GM10266 (cell line): ENCODE measurements at regions not wholly inside any gene's neighbourhood (a gene's known extent, or its start where the extent isn't known, plus 50 kb on each side); places are given as distances from the start of the nearest gene placed in this dataset.

Experiments used
- DNase-seq: peaks from one replicate; pipeline ENCODE4 v3.0.0; 2012; ENCODE audit errors: extremely low spot score
- TF ChIP-seq, protein P1 (sequence below): IDR thresholded peaks from 2 replicates; pipeline ENCODE4 v1.5.1; 2012; ENCODE audit warnings: mild to moderate bottlenecking, low read depth; ENCODE audit not compliant: control insufficient read depth, insufficient read depth; ENCODE audit errors: missing control alignments

DNA sequence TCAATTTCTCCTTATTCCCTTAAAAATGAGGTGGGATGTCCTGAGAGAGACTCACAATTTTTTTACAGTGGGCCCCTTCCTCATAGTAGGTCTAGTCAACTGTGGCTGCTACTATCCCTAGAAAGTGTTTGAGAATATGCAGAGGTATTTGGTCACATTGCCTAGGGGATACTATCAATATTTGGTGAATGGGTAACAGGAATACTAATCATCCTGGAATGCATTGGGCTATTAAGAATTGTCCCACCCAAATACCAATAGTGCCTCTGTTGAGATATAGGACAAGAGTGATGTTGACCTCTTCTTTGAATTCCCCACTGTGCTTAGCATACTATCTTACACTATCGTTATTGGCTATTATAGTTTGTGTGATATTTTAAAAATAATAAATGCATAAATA, 389.4 kb downstream of the DIPK2A start:
- DNase-seq = no peak
- TF ChIP-seq, protein P1, sequence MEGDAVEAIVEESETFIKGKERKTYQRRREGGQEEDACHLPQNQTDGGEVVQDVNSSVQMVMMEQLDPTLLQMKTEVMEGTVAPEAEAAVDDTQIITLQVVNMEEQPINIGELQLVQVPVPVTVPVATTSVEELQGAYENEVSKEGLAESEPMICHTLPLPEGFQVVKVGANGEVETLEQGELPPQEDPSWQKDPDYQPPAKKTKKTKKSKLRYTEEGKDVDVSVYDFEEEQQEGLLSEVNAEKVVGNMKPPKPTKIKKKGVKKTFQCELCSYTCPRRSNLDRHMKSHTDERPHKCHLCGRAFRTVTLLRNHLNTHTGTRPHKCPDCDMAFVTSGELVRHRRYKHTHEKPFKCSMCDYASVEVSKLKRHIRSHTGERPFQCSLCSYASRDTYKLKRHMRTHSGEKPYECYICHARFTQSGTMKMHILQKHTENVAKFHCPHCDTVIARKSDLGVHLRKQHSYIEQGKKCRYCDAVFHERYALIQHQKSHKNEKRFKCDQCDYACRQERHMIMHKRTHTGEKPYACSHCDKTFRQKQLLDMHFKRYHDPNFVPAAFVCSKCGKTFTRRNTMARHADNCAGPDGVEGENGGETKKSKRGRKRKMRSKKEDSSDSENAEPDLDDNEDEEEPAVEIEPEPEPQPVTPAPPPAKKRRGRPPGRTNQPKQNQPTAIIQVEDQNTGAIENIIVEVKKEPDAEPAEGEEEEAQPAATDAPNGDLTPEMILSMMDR = no peak

DNA sequence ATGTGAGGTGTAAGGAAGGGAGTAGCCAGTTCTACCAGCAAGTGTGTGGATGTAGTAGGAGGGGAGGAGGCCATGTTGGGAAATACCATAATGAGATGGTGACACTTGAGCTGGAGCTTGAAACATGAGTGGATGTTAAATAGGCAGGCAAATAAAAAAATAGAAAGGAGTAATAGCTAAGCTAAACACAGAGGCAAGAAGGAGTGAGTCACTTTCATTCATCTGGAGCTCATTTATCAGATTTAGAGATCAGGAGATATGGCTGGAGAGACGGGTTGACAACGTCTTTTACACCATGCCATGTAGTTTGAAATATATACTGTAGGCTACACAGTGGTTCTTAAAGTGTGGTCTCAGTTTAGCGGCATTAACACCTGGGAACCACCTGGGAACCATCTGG, 390.5 kb downstream of the DIPK2A start:
- TF ChIP-seq, protein P1 = no peak
- DNase-seq = no peak

DNA sequence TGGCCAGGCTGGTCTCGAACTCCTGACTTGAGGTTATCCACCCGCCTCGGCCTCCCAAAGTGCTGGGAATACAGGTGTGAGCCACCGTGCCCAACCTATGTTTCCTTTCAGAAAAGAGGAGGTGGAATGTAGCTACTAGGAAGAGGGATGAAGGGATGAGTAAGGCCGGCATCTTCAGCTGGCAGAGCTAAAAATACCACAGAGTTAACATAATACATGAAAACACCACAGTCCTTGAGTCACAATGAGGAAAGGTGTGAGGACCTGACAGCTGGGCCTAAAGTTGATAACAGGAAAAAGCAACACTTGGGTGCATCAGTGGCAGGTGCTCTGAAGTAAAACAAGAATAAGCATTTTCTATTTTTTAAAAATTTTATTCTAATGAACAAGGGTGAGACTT, 392.2 kb downstream of the DIPK2A start:
- no peak for DNase-seq
- TF ChIP-seq, protein P1 = no peak

DNA sequence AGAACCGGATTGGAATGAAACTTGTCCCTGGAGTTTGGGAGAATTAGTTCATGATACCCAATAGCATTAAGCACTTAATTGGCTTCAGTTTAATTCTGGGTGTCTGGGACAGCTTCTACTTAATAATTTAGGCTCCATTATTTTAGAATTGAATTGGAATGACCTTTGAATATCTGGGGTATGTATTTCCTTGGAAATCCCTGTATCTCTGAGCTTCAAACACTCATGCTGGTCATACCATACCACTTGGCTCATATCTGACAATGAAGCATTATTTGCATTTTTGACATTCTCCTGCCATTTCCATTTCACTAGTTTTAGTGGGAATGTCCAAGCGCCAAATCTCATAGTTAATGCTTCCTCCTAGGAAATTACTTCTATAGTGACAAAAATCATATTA, 393.1 kb downstream of the DIPK2A start:
- TF ChIP-seq, protein P1 = no peak
- no peak for DNase-seq

DNA sequence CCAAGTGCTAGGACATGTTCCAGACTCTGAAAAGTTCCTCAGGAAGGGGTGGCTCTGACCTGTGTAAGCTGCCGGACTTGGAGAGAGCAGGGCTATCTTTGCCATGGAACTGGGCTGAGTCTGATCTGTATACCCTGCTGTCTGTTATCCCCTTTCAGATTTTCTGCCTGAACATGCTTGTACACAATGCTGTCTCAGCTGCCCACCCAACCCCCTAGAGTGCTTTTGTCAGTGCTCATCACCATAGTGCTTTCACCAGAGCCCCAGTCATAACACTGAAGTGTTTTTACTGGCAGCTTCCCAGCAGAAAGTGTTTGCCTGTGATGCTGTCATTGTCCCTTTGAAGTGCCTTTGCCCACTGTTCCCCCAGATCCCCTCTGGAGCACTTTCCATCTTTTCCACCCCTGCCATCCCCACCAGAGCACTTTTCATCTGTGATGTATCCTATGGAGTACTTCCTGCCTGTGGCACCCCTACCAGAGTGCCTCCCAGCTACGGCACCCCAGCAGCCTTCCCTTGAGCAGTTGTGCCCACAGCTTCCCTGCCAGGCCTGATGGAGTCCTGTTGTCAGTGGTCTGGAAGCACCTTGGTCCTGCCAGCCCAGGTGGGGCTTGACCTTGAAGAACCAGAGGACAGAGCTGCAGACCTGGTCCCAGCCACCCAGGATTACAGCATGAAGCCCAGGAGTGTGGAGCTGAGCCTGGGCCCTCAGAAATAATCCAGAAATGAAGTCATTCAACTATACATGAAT, 397.7 kb downstream of the DIPK2A start:
- TF ChIP-seq, protein P1 = no peak
- no peak for DNase-seq

DNA sequence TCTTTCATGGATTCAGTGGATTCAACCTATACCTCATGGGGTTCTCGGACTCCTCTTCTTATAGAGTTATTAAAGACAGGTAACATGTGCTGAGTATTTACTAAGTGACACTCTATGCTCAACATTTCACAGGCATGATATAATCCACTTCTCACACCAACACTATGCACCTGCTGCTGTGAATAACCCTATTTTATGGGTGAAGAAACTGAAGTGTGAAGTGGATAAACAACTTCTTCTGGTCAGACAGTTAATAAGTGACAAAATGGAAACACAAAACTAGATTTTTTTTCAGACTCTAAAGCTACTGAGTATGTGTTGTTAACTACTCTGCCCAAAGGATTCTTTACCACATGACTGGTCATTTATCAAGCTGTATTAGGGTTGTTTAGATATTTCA, 403.5 kb downstream of the DIPK2A start:
- DNase-seq = no peak
- TF ChIP-seq, protein P1 = no peak

DNA sequence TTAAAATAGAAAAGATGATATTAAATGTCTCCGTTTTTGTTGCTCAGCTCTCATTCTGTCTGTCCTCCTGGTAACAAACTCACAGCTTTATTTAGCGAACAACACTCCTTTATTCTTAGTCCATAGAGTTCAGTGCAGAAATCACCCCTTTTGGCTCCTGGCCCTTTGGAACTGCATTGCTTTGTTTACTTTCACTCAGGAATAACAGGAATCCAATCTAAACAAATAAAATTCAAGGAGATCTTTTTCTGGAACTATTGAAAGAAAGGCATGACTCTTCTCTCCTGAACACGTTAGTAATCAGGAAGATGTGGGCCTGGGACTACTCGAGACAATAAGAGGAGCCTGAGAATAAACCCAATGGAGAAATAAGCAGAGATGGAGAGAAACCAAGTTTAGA, 409.2 kb downstream of the DIPK2A start:
- no peak for DNase-seq
- TF ChIP-seq, protein P1 = no peak
